ENCODE measurements at regions not wholly inside any gene's neighbourhood (a gene's known extent, or its start where the extent isn't known, plus 50 kb on each side); places are given as distances from the start of the nearest gene placed in this dataset.

GRCh38 chr6:105509506-105510331, 106.8 kb upstream of the PREP start:
- DNase-seq: no peak

- DNase-seq: no peak
These were observed 104.9 kb upstream of the PREP start for GRCh38 chr6:105507811-105508210.

GRCh38 chr6:105504706-105505105, 101.8 kb upstream of the PREP start:
- no peak for DNase-seq

- no peak for DNase-seq
These were observed 100.8 kb upstream of the PREP start for GRCh38 chr6:105503641-105504040.

GRCh38 chr6:105501826-105502344, 99.0 kb upstream of the PREP start:
- DNase-seq: no peak

- no peak for DNase-seq
These were observed 98.4 kb upstream of the PREP start for GRCh38 chr6:105501246-105501645.

GRCh38 chr6:105500693-105501092, 97.8 kb upstream of the PREP start:
- DNase-seq: no peak

GRCh38 chr6:105499931-105500330, 97.0 kb upstream of the PREP start:
- DNase-seq: no peak

- no peak for DNase-seq
These were observed 96.4 kb upstream of the PREP start for GRCh38 chr6:105499136-105499870.

- no peak for DNase-seq
These were observed 94.7 kb upstream of the PREP start for GRCh38 chr6:105497549-105497948.

GRCh38 chr6:105495515-105495914, 92.6 kb upstream of the PREP start:
- DNase-seq: no peak

- DNase-seq: no peak
These were observed 91.8 kb upstream of the PREP start for GRCh38 chr6:105494688-105495087.

GRCh38 chr6:105493736-105494135, 90.9 kb upstream of the PREP start:
- DNase-seq: no peak

- no peak for DNase-seq
These were observed 90.1 kb upstream of the PREP start for GRCh38 chr6:105492706-105493673.

GRCh38 chr6:105489216-105489530, 86.3 kb upstream of the PREP start:
- no peak for DNase-seq

- DNase-seq: no peak
These were observed 85.8 kb upstream of the PREP start for GRCh38 chr6:105488516-105489215.

- DNase-seq: no peak
These were observed 84.3 kb upstream of the PREP start for GRCh38 chr6:105487040-105487790.

- DNase-seq: no peak
These were observed 82.6 kb upstream of the PREP start for GRCh38 chr6:105485456-105485855.

GRCh38 chr6:105484238-105485161, 81.6 kb upstream of the PREP start:
- DNase-seq: peak; percentile 62

- no peak for DNase-seq
These were observed 80.6 kb upstream of the PREP start for GRCh38 chr6:105483492-105483891.
